A549 (cell line): ENCODE measurements at regions not wholly inside any gene's neighbourhood (a gene's known extent, or its start where the extent isn't known, plus 50 kb on each side); places are given as distances from the start of the nearest gene placed in this dataset.

Experiments used
- ATAC-seq, 2 experiments: fragments of 200-7000 bp in 1 of 2; fragments of >200 bp in 1 of 2; cut with Nextera tagmentation in 1 of 2; cut with Tn5 transposase in 1 of 2; 3 replicates each; pipeline versions ENCODE4 v1.8.0 to v1.9.1; 2018 to 2020; ENCODE audit warnings: mild to moderate bottlenecking in 1 of 2, moderate library complexity in 1 of 2
- CTCF ChIA-PET: fragments of 300-600 bp; sonication (Branson Sonifier 250); formaldehyde crosslinking; extraction: SDS; loops from one replicate; lab custom pipeline; 2021; ENCODE audit warnings: antibody characterized with exemption, inconsistent platforms; lab: Yijun Ruan, JAX
- POLR2A ChIA-PET: fragments of 350-600 bp; formaldehyde crosslinking; extraction: SDS; loops from one replicate; lab custom pipeline; 2021; ENCODE audit warnings: antibody characterized with exemption, inconsistent platforms; lab: Yijun Ruan, JAX
- DNase-seq, 2 experiments: peaks; one replicate each; pipeline versions ENCODE4 v3.0.0 to v3.0.0-alpha.2; 2011 to 2016; ENCODE audit warnings: low read depth in 1 of 2, low spot score in 1 of 2
- FAIRE-seq: peaks from 2 replicates; lab custom pipeline; 2011; peaks lifted over from hg19 to GRCh38; lab: Jason Lieb, UNC
- H3K27ac ChIP-seq, 2 experiments: fragments of >200 bp; sonication (Bioruptor Twin); formaldehyde crosslinking; 3 replicates each; pipeline ENCODE4 v1.5.1; 2016 to 2017
- H3K4me1 ChIP-seq: fragments of >200 bp; sonication (Bioruptor Twin); formaldehyde crosslinking; 3 replicates; pipeline ENCODE4 v1.6.1; 2016
- H3K4me2 ChIP-seq: fragments of >200 bp; sonication (Bioruptor Twin); formaldehyde crosslinking; 3 replicates; pipeline ENCODE4 v1.6.1; 2016
- H3K4me3 ChIP-seq: fragments of >200 bp; sonication (Bioruptor Twin); formaldehyde crosslinking; 3 replicates; pipeline ENCODE4 v1.5.1; 2016
- H3K9me3 ChIP-seq: fragments of >200 bp; sonication (Bioruptor Twin); formaldehyde crosslinking; 3 replicates; pipeline ENCODE4 v1.6.1; 2016
- EP300 ChIP-seq, 2 experiments: fragments of >200 bp; sonication (Bioruptor Twin); formaldehyde crosslinking; IDR thresholded peaks; 2 replicates in 1 of 2; 3 replicates in 1 of 2; pipeline ENCODE4 v1.6.1; 2016 to 2017
- ESRRA ChIP-seq: fragments of 150-350 bp; IDR thresholded peaks from 2 replicates; pipeline ENCODE4 v1.6.1; 2014; ENCODE audit warnings: mild to moderate bottlenecking, low read length, borderline replicate concordance
- FOXS1 ChIP-seq: fragments of 250-450 bp; sonication (Bioruptor Pico); IDR thresholded peaks from 2 replicates; pipeline ENCODE4 v1.5.0; 2020; ENCODE audit warnings: mild to moderate bottlenecking, moderate library complexity
- HDAC2 ChIP-seq: fragments of 200-600 bp; sonication (generic); IDR thresholded peaks from 2 replicates; pipeline ENCODE4 v1.6.1; 2016
- KDM1A ChIP-seq: fragments of 200-600 bp; sonication (generic); IDR thresholded peaks from 2 replicates; pipeline ENCODE4 v1.6.1; 2016; ENCODE audit warnings: low read depth, mild to moderate bottlenecking
- KDM5A ChIP-seq: fragments of 200-600 bp; sonication (generic); IDR thresholded peaks from 2 replicates; pipeline ENCODE4 v1.6.1; 2016; ENCODE audit warnings: antibody characterized with exemption, mild to moderate bottlenecking
- MAZ ChIP-seq: fragments of 150-350 bp; IDR thresholded peaks from 2 replicates; pipeline ENCODE4 v1.6.1; 2014; ENCODE audit warnings: antibody characterized with exemption, low read depth, low read length, borderline replicate concordance
- RARB ChIP-seq: fragments of 250-450 bp; sonication (Bioruptor Pico); IDR thresholded peaks from 2 replicates; pipeline ENCODE4 v1.8.0; 2021; ENCODE audit warnings: mild to moderate bottlenecking, moderate library complexity
- RCOR1 ChIP-seq: fragments of 150-350 bp; IDR thresholded peaks from 2 replicates; pipeline ENCODE4 v1.6.1; 2014; ENCODE audit warnings: antibody characterized with exemption, low read length, low read depth
- ZFP36 ChIP-seq: fragments of 450-650 bp; IDR thresholded peaks from 2 replicates; pipeline ENCODE4 v1.6.1; 2014; ENCODE audit warnings: borderline replicate concordance; ENCODE audit not compliant: partially characterized antibody
- WGBS: methylation state at CpG from one replicate; pipeline ENCODE4 v1.1.6; 2017; ENCODE audit errors: missing lambda C conversion rate; 5-methylcytosine and 5-hydroxymethylcytosine counted together
- TF ChIP-seq, protein P1 (sequence below): fragments of 200-600 bp; sonication (generic); IDR thresholded peaks from 2 replicates; pipeline ENCODE4 v1.6.1; 2016; ENCODE audit warnings: antibody characterized with exemption, mild to moderate bottlenecking, moderate library complexity
- TF ChIP-seq, protein P2 (sequence below): fragments of 150-350 bp; IDR thresholded peaks from 2 replicates; pipeline ENCODE4 v1.6.1; 2014; ENCODE audit warnings: low read depth, mild to moderate bottlenecking, low read length
- TF ChIP-seq, protein P3 (sequence below): fragments of 250-450 bp; sonication (Bioruptor Pico); IDR thresholded peaks from 2 replicates; pipeline ENCODE4 v1.5.0; 2020; ENCODE audit warnings: low read depth, mild to moderate bottlenecking, moderate library complexity

DNA sequence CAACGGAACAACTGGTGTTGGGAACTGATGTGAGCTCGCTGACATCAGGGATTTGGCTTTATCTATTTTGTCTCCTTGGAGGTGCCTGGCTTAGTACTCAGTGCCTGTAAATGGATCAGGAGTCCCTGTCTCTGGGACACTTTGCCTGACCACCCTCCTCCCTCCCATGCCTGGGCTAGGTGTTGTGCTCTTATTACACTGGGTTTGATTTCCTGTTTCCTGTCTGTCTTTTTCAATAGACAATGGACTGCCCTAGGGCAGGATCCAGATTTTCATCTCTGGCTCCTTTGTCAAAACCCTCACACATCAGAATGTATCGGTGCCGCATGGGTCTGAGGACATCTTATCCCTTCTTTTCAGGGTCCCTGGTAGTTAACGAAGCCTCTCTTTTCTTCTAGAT lies 223.6 kb upstream of the ASIC2 start:
- TF ChIP-seq HDAC2, result no peak
- TF ChIP-seq, protein P1, sequence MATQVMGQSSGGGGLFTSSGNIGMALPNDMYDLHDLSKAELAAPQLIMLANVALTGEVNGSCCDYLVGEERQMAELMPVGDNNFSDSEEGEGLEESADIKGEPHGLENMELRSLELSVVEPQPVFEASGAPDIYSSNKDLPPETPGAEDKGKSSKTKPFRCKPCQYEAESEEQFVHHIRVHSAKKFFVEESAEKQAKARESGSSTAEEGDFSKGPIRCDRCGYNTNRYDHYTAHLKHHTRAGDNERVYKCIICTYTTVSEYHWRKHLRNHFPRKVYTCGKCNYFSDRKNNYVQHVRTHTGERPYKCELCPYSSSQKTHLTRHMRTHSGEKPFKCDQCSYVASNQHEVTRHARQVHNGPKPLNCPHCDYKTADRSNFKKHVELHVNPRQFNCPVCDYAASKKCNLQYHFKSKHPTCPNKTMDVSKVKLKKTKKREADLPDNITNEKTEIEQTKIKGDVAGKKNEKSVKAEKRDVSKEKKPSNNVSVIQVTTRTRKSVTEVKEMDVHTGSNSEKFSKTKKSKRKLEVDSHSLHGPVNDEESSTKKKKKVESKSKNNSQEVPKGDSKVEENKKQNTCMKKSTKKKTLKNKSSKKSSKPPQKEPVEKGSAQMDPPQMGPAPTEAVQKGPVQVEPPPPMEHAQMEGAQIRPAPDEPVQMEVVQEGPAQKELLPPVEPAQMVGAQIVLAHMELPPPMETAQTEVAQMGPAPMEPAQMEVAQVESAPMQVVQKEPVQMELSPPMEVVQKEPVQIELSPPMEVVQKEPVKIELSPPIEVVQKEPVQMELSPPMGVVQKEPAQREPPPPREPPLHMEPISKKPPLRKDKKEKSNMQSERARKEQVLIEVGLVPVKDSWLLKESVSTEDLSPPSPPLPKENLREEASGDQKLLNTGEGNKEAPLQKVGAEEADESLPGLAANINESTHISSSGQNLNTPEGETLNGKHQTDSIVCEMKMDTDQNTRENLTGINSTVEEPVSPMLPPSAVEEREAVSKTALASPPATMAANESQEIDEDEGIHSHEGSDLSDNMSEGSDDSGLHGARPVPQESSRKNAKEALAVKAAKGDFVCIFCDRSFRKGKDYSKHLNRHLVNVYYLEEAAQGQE, result no peak
- POLR2A ChIA-PET, result no interaction called here
- DNase-seq (no peak), ATAC-seq (no peak), FAIRE-seq (no peak)
- no peaks in the 10 kb centered on the region for H3K4me1 ChIP-seq
- no peaks in the 10 kb centered on the region for H3K9me3 ChIP-seq
- 42% methylated on average over 5 of the region's 5 CpGs for WGBS
- no peak overlapping the region for H3K27ac ChIP-seq
- no peak overlapping the region for H3K4me3 ChIP-seq
- H3K4me2 ChIP-seq, result no peak overlapping the region
- CTCF ChIA-PET, result no interaction called here

DNA sequence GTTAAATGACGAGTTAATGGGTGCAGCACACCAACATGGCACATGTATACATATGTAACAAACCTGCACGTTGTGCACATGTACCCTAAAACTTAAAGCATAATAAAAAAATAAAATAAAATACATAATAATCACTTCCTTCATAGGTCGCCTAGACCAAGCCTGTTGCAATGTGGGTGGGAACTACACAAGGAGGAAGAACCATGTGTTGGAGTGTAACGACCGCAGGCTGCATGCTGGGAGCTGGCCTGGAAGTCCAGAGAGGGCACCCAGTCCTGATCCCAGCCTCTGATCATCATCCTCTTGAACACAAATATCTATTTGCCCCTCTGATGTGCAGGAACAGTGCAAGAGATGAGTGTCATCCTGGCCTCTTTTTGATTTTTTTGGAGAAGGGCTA lies 224.7 kb upstream of the ASIC2 start:
- TF ChIP-seq KDM1A, result no peak
- TF ChIP-seq RARB (CRISPR knock-in tag), result no peak
- TF ChIP-seq EP300 (IDR thresholded peaks at IDR 0.05), result no peak
- TF ChIP-seq ZFP36, result no peak
- Histone ChIP-seq H3K4me3 (no peak overlapping the region), H3K4me2 (no peak overlapping the region), H3K27ac (no peak overlapping the region), H3K9me3 (no peaks in the 10 kb centered on the region), H3K4me1 (no peaks in the 10 kb centered on the region)
- no peak for ATAC-seq
- POLR2A ChIA-PET, result no interaction called here
- DNase-seq, result no peak
- no peak for FAIRE-seq
- WGBS, result 4% methylated on average over 5 of the region's 5 CpGs
- CTCF ChIA-PET, result interaction anchor here (1.2 to 4.1 kb wide), 3 partner anchors 12 to 208 kb away, joined by 3 to 27 read pairs (median 13); no protein-coding TSS in a partner anchor

DNA sequence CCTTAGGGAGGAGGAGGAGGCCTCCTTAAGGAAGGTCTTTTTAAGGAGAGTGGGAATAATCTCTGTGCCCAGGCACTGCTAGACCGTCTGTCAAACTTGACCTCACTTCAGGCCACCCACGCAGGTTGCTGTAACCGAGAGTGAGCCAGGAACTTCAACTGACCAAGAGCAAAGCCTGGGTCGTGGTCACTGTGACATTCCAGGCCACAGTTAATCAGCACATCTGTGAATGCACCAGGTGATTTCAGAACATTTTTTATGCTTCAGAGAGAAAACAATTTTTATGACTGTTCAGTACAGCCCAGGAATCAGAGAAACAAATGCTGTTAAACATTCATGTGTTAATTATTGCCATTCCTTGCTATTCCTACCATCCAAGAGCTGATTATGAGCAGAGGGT lies 226.6 kb upstream of the ASIC2 start:
- H3K4me1 ChIP-seq, result no peaks in the 10 kb centered on the region
- H3K9me3 ChIP-seq, result no peaks in the 10 kb centered on the region
- ATAC-seq, result no peak
- no peak overlapping the region for H3K4me2 ChIP-seq
- ChIA-PET CTCF (interaction anchor here (0.7 to 4.1 kb wide), 23 partner anchors 8 to 490 kb away, joined by 3 to 27 read pairs (median 4); partner anchors contain the start of gene ASIC2), POLR2A (no interaction called here)
- 34% methylated on average over 4 of the region's 4 CpGs for WGBS
- DNase-seq, result no peak
- no peak overlapping the region for H3K4me3 ChIP-seq
- no peak for FAIRE-seq
- TF ChIP-seq KDM1A (no peak), MAZ (no peak), RCOR1 (no peak), KDM5A (no peak), ESRRA (no peak), FOXS1 (CRISPR knock-in tag) (no peak)
- TF ChIP-seq, protein P2, sequence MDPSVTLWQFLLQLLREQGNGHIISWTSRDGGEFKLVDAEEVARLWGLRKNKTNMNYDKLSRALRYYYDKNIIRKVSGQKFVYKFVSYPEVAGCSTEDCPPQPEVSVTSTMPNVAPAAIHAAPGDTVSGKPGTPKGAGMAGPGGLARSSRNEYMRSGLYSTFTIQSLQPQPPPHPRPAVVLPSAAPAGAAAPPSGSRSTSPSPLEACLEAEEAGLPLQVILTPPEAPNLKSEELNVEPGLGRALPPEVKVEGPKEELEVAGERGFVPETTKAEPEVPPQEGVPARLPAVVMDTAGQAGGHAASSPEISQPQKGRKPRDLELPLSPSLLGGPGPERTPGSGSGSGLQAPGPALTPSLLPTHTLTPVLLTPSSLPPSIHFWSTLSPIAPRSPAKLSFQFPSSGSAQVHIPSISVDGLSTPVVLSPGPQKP, result no peak
- TF ChIP-seq, protein P3, sequence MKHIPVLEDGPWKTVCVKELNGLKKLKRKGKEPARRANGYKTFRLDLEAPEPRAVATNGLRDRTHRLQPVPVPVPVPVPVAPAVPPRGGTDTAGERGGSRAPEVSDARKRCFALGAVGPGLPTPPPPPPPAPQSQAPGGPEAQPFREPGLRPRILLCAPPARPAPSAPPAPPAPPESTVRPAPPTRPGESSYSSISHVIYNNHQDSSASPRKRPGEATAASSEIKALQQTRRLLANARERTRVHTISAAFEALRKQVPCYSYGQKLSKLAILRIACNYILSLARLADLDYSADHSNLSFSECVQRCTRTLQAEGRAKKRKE (CRISPR knock-in tag), result no peak
- H3K27ac ChIP-seq, result no peak overlapping the region
